Suppressor macrophage (primary cell): ENCODE measurements at regions not wholly inside any gene's neighbourhood (a gene's known extent, or its start where the extent isn't known, plus 50 kb on each side); places are given as distances from the start of the nearest gene placed in this dataset.
"Not testable (repeated sequence)": the region's sequence is repeated elsewhere in the genome, so short reads cannot be mapped to it uniquely, and the experiment has no call there.

ENCODE experiments used
- DNase-seq, 4 experiments: peaks; one replicate each; pipeline ENCODE4 v3.0.0-alpha.2; 2020 to 2022

DNA sequence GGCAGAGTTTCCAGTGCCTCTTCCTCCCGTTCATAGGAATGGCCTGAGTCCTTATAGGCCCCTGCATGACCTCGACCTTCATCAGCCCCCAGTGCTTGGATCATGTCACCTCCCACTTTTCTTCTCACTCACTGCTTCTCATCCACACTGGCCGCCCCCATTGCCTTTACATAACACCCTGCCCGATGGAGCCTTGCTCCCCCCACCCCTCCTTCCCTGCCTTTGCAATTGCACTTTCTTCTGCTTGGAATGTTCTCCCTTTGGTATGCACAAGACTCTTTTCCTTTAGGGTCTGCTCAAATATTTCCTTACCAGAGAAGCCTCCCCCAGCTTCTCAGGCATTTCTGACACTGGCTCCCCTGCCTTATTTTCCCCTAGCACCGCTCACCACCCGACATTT, 125.2 kb upstream of the KCNJ6 start:
- no peak for DNase-seq

DNA sequence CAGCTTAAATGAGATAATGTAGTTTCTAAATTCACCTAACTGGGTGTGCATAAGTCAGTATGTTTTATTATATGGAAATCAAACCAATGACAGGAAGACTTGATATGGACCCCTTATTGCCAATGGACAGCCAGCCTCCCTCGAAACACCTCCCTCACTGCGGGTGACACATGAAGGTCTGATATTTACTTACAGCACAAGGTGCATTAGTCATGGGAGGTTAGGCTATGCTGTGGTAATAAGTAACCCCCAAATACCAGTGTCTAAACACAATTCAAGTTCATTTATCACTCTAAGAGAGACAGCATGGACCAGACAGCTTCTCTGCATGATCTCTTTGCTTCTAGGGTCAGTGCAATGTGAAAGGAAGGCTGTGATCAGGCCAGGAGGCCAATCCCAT, 126.0 kb upstream of the KCNJ6 start:
- no peak for DNase-seq

DNA sequence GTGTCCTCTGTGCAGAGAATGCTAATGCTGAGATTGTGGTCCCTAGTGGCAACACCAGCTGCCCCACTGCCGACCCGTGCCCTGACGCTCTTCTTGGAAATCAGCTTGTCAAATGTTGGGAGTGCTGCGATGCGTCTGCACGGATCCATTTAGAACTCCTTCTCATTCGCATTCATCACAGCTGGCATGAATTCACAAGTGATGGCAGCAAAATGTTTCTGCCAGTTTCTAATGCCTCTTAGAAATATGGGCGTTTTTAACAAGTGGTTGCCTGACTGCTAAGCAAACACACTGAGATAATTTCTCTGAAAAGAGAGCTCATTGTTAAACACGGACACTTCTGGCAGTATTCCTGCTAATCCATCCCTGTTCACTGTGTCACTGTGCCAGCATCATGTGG, 131.9 kb upstream of the KCNJ6 start:
- no peak for DNase-seq

- DNase-seq = no peak
These were observed 138.1 kb upstream of the KCNJ6 start for GRCh38 chr21:38054334-38054733.

DNA sequence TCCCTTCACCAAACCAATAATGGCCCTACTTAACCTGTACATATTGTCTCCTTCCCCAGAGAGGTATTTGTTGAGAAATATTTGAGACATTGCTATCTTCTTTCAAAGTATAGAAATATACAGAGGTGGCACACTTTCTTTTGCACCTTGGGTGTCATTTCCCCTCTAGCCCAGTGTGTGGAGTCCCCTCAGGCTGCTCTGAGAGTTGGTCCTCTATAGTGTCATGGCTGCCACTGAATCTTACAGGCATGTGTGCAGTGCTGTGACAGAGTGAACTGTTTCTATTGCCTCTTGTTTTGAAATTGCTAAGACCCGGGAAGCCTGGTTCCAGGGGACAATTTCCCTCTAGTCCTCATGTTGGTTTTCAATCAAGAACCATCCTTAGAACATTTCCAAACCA, 140.2 kb upstream of the KCNJ6 start:
- DNase-seq = no peak

- no peak for DNase-seq
These were observed 141.4 kb upstream of the KCNJ6 start for GRCh38 chr21:38057626-38058025.

GRCh38 chr21:38060533-38060932, 144.3 kb upstream of the KCNJ6 start:
- no peak for DNase-seq

- peak in 1 of 4 experiments; percentile 6 for DNase-seq
These were observed 151.0 kb upstream of the KCNJ6 start for GRCh38 chr21:38067086-38067739.

DNA sequence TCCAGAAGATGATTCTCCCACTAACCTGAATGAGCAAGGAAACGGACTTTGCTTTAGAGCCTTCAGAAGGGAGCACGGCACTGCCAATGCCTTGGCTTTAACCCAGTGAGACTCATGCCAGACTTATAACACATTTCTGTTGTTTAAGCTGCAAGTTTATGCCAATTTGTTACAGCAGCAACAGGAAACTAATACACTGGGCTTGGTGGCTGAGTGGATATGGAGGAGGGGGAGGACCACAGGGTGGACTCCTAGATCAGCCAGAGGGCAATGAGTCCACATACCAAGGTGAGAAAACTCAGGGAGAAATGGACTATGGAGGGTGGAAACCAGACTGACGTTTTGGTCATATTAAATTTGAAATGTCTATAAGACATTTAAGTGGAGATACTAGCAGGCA, 156.2 kb upstream of the KCNJ6 start:
- DNase-seq = no peak

DNA sequence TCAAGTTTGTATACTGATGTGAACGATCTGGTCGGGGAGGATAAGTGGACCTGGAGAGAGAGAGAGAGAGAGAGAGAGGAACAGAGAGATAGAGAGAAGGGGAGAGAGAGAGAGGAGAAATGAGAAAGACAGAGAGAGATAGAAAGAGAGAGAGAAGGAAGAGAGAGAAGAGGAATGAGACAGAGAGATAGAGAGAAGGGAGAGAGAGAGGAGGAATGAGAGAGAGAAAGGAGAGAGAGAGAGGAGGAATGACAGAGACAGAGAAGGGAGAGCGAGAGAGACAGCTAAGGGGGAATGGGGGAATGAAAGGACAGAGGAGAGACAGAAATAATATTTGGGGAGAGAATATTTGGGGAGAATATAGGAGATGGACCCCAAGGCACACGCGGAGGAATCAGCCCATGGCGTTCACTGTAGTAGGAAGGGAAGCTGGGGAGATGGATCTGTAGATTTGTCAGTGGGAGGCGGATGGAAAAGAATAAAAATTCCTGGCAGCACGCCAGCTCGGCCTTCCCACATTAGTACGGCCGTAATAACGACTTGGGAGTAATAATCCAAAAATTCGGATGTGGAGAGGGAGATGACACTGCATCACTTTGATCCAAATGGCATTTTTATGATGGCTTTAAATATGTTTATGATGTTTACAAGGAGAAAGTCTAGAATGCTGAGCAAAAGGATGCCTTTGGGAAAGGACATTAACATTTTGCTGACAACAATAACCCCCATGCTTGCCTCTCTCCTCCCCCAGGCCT, 159.8 kb upstream of the KCNJ6 start:
- DNase-seq = no peak

DNA sequence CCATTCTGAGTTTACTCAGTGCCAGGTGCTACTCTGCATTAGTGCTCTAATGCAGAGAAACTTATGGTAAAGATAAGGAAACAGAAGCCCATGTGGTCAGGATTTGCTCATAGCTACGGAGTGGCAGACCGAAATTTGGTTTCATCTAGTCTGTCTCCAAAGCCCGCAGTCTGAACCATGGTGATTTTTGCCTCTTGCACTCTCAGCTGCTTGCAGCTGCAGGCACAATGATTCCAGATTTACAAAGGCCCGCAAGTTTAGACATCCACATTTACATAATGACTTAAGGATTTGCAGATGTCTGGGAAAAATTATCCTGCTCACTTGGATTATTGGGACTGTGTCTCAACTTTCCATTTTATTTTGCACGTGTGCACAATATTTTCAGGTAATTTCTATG, 161.3 kb upstream of the KCNJ6 start:
- no peak for DNase-seq

DNA sequence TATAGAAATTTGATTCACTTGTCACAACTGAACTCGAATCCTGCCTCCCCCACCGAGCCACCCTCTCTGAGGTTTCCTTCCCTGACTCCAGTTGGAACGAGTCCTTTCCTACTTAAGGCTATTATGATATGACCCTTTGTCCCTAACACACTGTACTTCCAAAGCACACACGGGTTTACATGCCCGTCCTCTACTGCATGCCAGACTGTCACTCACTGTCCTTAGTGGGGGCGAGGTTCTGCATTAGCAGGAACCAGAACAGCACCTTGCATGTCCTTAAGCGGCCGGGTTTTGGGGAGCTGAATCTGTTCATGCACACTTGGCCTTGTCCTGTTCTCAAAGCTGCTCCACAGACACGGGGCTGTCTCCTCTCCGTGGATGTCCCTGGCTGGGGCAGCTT, 164.6 kb upstream of the KCNJ6 start:
- no peak for DNase-seq

GRCh38 chr21:38081708-38082107, 165.5 kb upstream of the KCNJ6 start:
- DNase-seq = peak; percentile 62 to 78 (median 71)

DNA sequence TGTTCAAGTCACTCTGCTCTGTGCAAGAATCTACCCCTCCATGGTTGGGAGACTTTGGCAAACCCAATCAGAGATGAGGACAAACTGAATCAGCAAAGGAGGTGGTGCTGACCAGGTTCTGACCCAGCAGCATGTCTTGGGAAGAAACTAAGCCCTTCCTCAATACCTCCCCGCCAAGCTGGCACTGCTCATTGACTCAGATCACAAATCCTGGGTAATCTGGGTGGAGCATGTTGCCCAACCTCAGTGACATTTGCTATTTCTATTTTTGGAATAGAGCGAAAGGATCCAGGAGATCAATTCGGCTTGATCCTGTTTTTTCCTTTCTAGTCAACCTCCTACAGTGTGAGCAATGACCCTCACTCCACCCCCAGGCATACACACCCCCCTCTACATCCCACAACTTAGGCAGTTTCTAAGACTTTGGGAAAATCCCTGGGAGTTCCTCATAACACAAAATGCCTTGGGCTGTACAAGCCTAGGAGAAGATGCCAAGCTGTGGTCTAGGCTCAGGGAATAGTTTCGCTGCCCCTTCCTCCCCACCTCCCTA, 166.8 kb upstream of the KCNJ6 start:
- DNase-seq = peak; percentile 7 to 40 (median 26)

DNA sequence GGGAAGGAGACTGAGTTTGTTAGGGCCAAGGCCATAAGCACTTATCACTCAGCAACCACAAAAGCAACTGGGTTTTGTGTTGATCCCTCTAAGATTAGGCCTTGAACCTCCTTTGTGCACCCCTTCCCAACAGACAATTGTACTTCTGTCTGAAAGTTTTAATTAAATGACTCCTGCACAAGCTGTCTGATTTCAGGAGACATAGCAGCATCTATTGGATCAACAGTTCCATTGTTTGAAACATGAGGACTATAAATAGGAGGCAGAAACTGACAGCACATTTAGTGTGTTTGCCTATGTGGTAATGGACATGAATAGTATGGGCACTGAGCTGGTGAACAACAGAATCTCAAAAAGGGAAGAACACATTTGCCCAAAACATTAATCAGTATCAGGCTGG, 167.3 kb upstream of the KCNJ6 start:
- DNase-seq = no peak

- no peak for DNase-seq
These were observed 170.2 kb upstream of the KCNJ15 start for GRCh38 chr21:38086580-38086979.

GRCh38 chr21:38088916-38089762, 167.7 kb upstream of the KCNJ15 start:
- no peak for DNase-seq

DNA sequence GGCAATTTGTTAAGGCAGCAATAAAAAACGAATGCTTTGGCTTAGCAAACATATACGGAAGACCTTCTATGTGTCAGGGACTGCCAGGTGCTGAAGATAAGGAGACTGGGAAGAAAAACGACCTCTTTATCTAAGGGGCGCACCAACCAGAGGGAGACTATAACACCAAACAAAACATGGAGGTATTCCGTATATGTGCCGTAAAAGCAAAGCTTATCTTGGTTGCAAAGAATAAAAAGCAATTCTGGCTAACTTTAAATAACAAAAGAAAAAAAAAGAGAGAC, 167.1 kb upstream of the KCNJ15 start:
- no peak for DNase-seq

- not testable (repeated sequence) for DNase-seq
These were observed 165.7 kb upstream of the KCNJ15 start for GRCh38 chr21:38091061-38091460.

DNA sequence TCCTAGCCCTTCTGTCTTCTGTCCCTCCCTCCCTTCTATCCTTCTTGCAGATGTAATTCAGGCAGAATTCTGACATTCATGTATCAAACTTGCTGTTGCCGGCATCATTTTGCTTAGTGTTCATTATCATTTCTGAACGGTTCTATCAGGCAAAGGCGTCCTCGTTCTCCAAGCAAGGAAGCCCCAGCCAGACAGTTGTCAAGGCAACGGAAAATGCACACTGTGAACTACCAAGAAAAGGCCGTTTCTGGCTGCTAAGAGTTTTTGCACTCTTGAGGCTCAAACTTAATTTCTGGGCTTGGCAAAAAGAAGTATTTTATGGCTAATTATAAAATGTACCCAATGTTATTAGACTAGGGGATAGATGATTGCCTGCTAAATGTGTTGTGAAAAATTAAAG, 164.7 kb upstream of the KCNJ15 start:
- DNase-seq = no peak

GRCh38 chr21:38095220-38095619, 161.6 kb upstream of the KCNJ15 start:
- DNase-seq = no peak

DNA sequence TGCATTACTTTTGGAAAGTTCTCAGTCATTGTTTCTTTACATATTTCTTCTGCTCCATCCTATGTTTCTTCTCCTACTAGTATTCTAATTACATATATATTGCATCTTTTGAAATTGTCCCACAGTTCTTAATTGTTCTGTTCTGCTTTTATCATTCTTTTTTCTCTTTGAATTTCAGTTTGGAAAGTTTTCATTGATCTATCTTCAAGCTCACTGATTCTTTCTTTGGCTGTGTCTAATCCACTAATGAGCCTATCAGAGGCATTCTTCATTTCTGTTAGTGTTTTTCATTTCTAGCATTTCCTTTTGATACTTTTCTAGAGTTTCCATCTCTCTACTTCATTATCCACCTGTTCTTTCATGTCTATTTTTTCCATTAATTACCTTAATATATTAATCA, 159.0 kb upstream of the KCNJ15 start:
- DNase-seq = no peak

- no peak for DNase-seq
These were observed 144.5 kb upstream of the KCNJ15 start for GRCh38 chr21:38112219-38112789.
